Activated CD8-positive, alpha-beta memory T cell treated with anti-CD3 and anti-CD28 coated beads, Interleukin-2, amount 50 U/mL, for 24 hours (primary cell): ENCODE measurements at regions not wholly inside any gene's neighbourhood (a gene's known extent, or its start where the extent isn't known, plus 50 kb on each side); places are given as distances from the start of the nearest gene placed in this dataset.

Experiments used
- DNase-seq: peaks from one replicate; pipeline ENCODE4 v3.0.0-alpha.2; 2020; ENCODE audit errors: extremely low read depth

- DNase-seq, result no peak
Measured at GRCh38 chr2:6518361-6518760, 347.3 kb downstream of the CMPK2 start.

- DNase-seq, result no peak
Measured at GRCh38 chr2:6523476-6523875, 342.2 kb downstream of the CMPK2 start.

GRCh38 chr2:6524691-6525474 lies 340.8 kb downstream of the CMPK2 start:
- DNase-seq, result no peak

DNA sequence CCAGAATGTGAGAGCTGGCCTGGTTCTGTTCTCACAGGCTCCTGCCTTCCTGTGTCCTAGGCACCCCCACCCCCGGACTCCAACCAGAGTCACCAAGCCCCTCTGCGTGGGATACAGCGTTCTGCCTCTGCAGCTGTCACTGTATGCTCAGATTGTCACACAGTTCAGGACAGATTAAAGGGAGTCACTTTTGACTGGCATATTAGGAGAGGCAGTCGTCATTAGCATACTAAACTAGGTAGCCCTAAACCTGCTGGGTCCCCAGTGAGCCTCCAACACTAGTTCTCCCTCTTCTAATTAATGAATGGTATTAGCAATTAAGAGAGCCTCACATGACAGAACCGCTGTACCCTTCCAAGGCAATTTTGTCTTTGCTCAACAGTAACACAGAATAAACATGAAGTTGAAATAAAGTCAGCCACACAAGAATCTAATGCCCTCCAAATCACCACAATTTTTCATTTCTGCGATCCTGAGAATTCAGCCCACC lies 340.2 kb downstream of the CMPK2 start:
- no peak for DNase-seq

GRCh38 chr2:6526093-6526824 lies 339.4 kb downstream of the CMPK2 start:
- DNase-seq, result no peak

GRCh38 chr2:6531304-6531703 lies 334.4 kb downstream of the CMPK2 start:
- no peak for DNase-seq

- DNase-seq, result no peak
Measured at GRCh38 chr2:6535572-6535971, 330.1 kb downstream of the CMPK2 start.

DNA sequence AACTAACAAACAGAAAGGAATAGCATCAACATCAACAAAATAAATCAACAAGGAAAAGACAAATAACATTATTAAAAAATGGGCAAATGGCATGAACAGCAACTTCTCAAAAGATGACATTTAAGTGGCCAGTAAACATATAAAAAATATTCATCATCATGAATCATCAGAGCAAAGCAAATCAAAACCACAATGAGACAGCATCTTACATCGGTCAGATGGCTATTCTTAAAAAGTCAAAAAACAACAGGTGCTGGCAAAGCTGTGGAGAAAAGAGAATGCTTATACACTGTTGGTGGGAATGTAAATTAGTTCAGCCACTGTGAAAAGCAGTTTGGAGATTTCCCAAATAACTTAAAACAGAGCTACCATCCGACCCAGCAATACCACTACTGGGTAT lies 327.1 kb downstream of the CMPK2 start:
- no peak for DNase-seq

DNA sequence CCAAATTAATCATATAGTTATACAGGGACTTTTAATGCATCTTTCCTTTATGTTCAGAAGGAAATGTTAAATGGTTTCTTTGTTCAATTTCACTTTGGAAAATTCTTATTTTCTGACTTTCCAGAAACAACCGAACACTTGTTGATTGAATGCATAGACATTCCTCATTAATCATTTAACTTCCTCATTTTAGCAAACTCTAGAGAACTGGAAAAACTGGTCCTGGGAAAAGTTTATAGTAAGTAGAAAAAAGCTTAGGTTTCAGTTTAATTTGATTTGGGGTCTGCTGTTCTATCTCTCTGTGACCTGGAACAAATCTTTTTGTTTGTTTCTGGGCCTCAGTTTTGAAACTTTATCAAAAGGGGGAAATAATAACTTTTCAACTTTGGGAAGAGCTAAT lies 320.4 kb downstream of the CMPK2 start:
- no peak for DNase-seq

- DNase-seq, result no peak
Measured at GRCh38 chr2:6545795-6546194, 319.9 kb downstream of the CMPK2 start.

DNA sequence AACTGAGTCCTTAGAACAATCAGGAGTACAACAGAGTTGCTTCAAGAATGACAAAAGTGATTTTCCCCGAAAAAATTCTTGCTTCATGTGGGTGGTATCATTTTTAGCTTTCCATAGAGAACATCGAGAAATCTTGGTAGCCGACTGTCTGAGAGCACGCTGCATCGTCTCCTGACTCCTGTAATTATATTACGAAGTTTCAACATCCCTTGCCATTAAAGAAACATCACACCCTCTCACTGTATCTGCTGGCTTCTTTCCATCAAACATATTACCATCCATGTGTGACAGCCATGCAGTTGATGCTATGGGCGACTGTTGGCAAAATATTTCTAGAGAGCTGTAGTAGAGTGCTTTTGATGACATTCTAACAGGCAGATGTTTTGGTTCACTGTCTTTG lies 311.2 kb downstream of the CMPK2 start:
- DNase-seq, result no peak

DNA sequence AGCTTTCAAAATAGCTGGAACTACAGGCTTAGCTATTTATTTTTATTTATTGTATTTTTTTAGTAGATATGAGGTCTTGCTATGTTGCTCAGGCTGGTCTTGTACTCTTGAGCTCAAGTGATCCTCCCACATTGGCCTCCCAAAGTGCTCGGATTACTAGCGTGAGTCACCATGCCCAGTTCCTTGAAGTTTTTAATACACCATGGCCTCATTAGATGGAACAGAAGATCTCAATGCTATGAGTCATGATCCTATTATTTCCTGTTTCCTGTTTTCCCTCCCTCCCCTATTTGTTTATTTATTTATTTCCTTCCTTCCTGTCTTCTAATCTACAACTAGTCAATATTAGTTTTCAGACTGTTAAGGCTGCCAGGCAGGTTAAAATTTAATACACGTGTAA lies 309.0 kb downstream of the CMPK2 start:
- no peak for DNase-seq

GRCh38 chr2:6557737-6558136 lies 308.0 kb downstream of the CMPK2 start:
- no peak for DNase-seq

- no peak for DNase-seq
Measured at GRCh38 chr2:6562771-6563170, 302.9 kb downstream of the CMPK2 start.

DNA sequence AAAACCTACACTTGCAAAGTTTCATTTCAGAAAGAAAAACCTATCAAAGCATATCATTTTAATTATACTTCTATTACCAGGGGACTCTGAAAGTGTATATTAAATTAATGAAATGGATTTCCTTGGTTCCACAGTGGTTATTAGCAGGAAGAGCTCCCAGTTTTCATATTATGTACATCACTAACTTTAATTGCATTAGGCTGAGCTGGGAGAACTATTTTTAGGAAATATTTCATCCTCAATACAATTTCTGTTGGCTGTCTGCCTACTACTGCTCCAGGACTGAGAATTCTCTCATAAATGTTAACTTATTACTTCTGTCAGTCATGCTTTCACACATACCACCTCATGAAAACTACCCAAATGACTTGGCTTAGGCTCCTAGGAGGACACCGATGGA lies 301.4 kb downstream of the CMPK2 start:
- no peak for DNase-seq

DNA sequence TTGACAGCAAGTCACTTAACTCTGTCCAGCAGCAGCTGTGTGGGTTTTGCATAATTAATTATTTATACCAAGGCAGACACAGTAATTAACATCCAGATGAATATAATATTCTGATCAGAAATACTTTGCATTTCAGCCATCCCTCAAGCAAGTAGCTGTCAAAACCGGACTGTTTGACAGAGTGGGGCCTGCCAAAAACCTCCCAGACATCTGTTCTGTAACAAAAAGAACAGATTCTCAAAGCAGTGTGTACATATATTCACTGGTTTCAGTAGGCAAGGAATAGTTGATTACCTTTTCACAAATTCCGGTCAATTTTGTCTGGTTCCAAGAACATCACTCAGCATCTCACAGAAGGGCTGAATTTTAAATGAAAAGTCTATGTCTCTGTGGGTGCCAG lies 291.6 kb downstream of the CMPK2 start:
- no peak for DNase-seq

GRCh38 chr2:6576302-6576701 lies 289.4 kb downstream of the CMPK2 start:
- DNase-seq, result no peak

- DNase-seq, result no peak
Measured at GRCh38 chr2:6577960-6578359, 287.7 kb downstream of the CMPK2 start.

- no peak for DNase-seq
Measured at GRCh38 chr2:6578416-6578815, 287.3 kb downstream of the CMPK2 start.

DNA sequence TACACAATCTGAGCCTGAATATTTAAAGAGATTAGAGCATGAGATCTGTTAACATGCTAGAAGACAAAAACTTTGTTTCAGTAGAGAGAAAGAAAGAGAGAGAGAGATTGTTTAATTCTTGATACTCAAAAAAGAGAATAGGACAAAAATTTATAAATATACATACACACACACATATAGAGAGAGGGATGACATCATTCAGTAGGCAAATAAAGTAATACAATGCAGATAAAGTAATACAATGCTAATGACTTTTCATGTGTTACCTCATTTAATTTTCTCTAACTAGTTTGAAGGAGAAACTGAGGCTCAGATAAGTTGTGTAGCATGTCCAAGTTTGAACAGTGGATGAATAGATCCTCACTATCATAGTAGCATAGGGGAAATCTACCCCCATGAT lies 286.4 kb downstream of the CMPK2 start:
- no peak for DNase-seq

GRCh38 chr2:6580982-6581381 lies 284.7 kb downstream of the CMPK2 start:
- no peak for DNase-seq

DNA sequence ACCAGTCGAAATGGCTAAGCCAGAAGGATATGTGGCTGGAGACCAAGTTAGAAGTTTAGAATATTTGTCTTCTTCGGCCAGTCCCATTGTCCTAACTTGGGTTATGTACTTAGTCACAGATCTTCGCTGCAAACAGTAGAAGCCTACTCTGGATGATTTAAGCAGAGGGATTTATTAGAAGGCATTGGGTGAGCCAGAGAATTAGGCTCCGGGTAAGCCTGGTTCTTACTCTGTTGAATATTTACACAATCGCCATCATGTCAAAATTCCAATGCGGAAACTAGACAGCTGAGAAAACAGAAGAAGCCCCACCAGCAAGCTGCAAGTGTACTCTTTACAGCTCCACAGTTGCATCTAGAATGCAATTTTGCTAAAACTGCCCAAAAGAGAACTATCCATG lies 276.6 kb downstream of the CMPK2 start:
- DNase-seq, result no peak

GRCh38 chr2:6590442-6590841 lies 275.3 kb downstream of the CMPK2 start:
- DNase-seq, result no peak
